Progenitor cell of endocrine pancreas (in vitro differentiated cells): ENCODE measurements at regions not wholly inside any gene's neighbourhood (a gene's known extent, or its start where the extent isn't known, plus 50 kb on each side); places are given as distances from the start of the nearest gene placed in this dataset.
"Not testable (repeated sequence)": the region's sequence is repeated elsewhere in the genome, so short reads cannot be mapped to it uniquely, and the experiment has no call there.

ENCODE experiments used
- DNase-seq: peaks from one replicate; pipeline ENCODE4 v3.0.0; 2021; ENCODE audit warnings: low spot score; ENCODE audit not compliant: unreplicated experiment
- H3K27ac Mint-ChIP-seq: 2 replicates; pipeline ENCODE4 v1.8.0; 2021; ENCODE audit warnings: mild to moderate bottlenecking, moderate library complexity, mixed read lengths
- H3K27me3 Mint-ChIP-seq: 2 replicates; pipeline ENCODE4 v1.8.0; 2021; ENCODE audit warnings: mixed read lengths
- H3K36me3 Mint-ChIP-seq: 2 replicates; pipeline ENCODE4 v1.8.0; 2022; ENCODE audit warnings: mixed read lengths; ENCODE audit not compliant: insufficient read depth
- H3K4me1 Mint-ChIP-seq: 2 replicates; pipeline ENCODE4 v1.8.0; 2021; ENCODE audit warnings: low read depth, mixed read lengths
- H3K4me3 Mint-ChIP-seq: 2 replicates; pipeline ENCODE4 v1.8.0; 2021; ENCODE audit warnings: low read depth, mild to moderate bottlenecking, moderate library complexity, mixed read lengths
- H3K9me3 Mint-ChIP-seq: 2 replicates; pipeline ENCODE4 v1.8.0; 2021; ENCODE audit warnings: low read depth, mixed read lengths
- TF ChIP-seq, protein P1 (sequence below): fragments of 200-600 bp; sonication (generic); IDR thresholded peaks from one replicate; pipeline ENCODE4 v1.5.0; 2021; ENCODE audit warnings: antibody characterized with exemption, mild to moderate bottlenecking; ENCODE audit not compliant: unreplicated experiment

DNA sequence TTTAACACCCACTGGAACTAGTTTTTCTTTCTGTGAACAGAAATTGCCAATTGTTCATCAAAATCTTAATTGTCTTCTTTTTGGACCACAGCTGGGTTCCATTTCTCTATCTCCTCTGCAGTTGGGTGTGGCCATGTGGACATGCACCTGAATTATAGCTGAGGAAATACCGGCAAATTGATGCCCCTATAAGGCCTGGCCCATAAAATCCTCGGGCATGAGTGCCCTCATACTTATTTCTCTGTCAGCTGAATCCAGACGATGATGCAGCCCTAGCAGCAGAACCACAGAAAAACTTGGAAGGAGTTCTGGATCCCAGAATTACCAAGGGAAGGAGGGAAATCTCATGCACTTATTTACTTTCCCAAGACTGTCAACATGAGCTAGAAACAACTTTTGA lies 249.0 kb downstream of the CYRIA start:
- H3K27me3 Mint-ChIP-seq: peaks cover 22% of the 10 kb centered on the region
- H3K4me3 Mint-ChIP-seq: no peak overlapping the region
- H3K36me3 Mint-ChIP-seq: peaks cover 3% of the 10 kb centered on the region

DNA sequence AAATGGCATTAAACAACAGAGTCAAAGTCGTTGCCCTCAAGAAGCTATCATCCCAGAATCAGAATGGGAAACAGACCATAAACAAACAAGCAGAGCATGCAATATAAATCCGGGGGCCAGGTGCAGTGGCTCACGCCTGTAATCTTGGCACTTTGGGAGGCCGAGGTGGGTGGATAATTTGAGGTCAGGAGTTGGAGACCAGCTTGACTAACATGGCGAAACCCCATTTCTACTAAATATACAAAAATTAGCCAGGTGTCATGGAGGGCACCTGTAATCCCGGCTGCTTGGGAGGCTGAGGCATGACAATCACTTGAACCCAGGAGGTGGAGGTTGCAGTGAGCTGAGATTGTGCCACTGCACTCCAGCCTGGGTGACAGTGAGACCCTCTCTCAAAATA lies 249.8 kb downstream of the CYRIA start:
- not testable (repeated sequence) for H3K27ac Mint-ChIP-seq, H3K9me3 Mint-ChIP-seq, DNase-seq, H3K4me3 Mint-ChIP-seq, H3K36me3 Mint-ChIP-seq
- Mint-ChIP-seq H3K27me3 (peaks cover 29% of the 10 kb centered on the region), H3K4me1 (peaks cover 13% of the 10 kb centered on the region)

More for the DNA sequence above, 249.0 kb downstream of the CYRIA start:
- peaks cover 13% of the 10 kb centered on the region for H3K4me1 Mint-ChIP-seq
- H3K27ac Mint-ChIP-seq: no peak overlapping the region
- no peak for DNase-seq
- H3K9me3 Mint-ChIP-seq: peaks cover 4% of the 10 kb centered on the region
- TF ChIP-seq, protein P1, sequence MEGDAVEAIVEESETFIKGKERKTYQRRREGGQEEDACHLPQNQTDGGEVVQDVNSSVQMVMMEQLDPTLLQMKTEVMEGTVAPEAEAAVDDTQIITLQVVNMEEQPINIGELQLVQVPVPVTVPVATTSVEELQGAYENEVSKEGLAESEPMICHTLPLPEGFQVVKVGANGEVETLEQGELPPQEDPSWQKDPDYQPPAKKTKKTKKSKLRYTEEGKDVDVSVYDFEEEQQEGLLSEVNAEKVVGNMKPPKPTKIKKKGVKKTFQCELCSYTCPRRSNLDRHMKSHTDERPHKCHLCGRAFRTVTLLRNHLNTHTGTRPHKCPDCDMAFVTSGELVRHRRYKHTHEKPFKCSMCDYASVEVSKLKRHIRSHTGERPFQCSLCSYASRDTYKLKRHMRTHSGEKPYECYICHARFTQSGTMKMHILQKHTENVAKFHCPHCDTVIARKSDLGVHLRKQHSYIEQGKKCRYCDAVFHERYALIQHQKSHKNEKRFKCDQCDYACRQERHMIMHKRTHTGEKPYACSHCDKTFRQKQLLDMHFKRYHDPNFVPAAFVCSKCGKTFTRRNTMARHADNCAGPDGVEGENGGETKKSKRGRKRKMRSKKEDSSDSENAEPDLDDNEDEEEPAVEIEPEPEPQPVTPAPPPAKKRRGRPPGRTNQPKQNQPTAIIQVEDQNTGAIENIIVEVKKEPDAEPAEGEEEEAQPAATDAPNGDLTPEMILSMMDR: no peak

DNA sequence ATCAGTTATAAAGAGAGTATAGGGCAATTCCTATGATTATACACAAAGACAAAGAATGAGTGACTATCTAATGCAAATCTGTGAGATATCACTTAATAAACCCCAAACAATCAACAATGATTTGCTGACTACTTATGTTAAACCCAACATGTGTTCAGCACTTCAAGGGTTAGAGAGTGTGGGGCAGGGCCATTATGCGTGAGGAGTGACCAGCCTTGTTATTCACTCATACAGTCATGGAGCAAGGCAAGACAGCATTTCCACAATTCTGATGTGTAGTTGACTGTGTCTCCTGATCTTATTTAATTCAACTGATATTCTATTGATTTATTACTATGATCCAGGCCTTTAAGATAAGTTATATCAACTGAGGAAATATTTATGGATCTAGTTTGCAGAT lies 251.7 kb downstream of the CYRIA start:
- H3K27me3 Mint-ChIP-seq: peaks cover 19% of the 10 kb centered on the region
- peaks cover 3% of the 10 kb centered on the region for H3K36me3 Mint-ChIP-seq
- peaks cover 13% of the 10 kb centered on the region for H3K4me1 Mint-ChIP-seq
- no peak overlapping the region for H3K27ac Mint-ChIP-seq
- TF ChIP-seq, protein P1: no peak
- no peak overlapping the region for H3K4me3 Mint-ChIP-seq
- DNase-seq: no peak
- H3K9me3 Mint-ChIP-seq: peaks cover 10% of the 10 kb centered on the region

DNA sequence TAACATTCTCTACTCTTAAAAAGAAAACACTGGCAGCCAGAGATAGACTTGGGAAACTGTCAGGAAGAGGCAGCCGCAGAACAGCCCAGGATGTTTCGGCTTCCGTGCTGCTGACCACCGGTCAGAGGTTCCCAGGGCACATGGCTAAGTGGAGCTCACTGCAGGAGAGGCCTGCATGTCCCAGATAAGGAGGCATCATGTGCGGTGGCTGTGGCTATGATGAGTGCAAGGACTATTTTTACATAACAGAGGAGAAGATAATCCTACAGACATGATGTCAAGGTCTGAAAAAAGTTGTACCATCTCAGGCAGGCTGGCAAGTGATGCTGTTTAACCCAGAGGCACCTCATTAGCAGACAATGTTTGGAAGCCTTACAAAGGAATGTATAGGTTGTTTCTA lies 252.3 kb downstream of the CYRIA start:
- TF ChIP-seq, protein P1: no peak
- H3K9me3 Mint-ChIP-seq: peaks cover 10% of the 10 kb centered on the region
- H3K4me1 Mint-ChIP-seq: peaks cover 15% of the 10 kb centered on the region
- H3K4me3 Mint-ChIP-seq: no peak overlapping the region
- no peak for DNase-seq
- H3K27me3 Mint-ChIP-seq: peaks cover 15% of the 10 kb centered on the region
- peaks cover 3% of the 10 kb centered on the region for H3K36me3 Mint-ChIP-seq
- H3K27ac Mint-ChIP-seq: no peak overlapping the region

DNA sequence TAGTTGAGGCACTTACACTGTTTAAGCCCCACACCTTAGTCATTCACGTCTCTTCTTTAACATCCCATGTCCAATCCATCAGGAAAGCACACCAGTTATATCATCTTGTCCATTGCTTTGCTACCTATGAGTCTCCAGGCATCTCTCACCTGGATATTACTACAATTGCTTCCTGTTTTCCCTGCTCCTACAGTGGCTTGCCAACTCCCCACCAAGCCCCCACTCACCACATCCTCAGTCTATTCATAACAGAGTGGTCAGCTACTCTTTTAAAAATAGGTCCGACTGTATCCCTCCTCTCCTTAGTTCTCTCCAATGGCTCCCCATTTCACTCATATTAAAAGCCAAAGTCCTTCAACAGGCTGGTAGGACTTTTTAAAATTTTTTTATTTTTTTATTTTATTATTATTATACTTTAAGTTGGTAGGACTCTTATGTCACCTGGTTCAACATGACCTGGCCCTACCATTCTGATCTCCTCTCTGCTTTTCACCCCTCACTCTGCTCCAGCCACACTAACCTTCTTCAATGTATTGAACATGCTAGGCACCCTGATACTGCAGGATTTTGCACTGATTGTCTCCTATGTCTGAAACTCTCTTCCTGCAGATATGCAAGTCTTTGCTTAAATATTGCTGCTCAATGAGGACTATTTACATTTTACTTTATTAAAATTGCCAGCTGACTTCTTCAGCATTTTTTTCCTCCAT lies 253.2 kb downstream of the CYRIA start:
- H3K4me1 Mint-ChIP-seq: peaks cover 15% of the 10 kb centered on the region
- H3K27ac Mint-ChIP-seq: no peak overlapping the region
- H3K9me3 Mint-ChIP-seq: peaks cover 10% of the 10 kb centered on the region
- no peak for DNase-seq
- H3K36me3 Mint-ChIP-seq: peaks cover 3% of the 10 kb centered on the region
- TF ChIP-seq, protein P1: no peak
- H3K27me3 Mint-ChIP-seq: peaks cover 15% of the 10 kb centered on the region
- H3K4me3 Mint-ChIP-seq: no peak overlapping the region

DNA sequence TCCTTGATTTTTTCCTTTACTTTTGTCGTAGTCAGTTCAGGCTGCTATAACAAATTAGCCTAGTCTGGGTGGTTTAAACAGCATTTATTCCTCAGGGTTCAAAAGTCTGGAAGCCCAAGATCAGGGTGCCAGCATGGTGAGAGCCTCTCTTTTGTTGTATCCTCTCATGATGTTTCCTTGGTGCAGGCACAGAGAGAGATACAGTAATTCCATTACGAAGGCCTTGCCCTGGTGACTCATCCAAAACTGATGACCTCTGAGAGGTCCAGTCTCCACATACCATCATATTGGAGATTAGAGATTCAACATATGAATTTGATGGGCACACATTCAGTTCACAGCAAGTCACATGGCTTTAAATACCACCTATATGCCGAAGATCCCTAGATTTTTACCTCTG lies 253.8 kb downstream of the CYRIA start:
- H3K27ac Mint-ChIP-seq: no peak overlapping the region
- DNase-seq: no peak
- H3K4me3 Mint-ChIP-seq: no peak overlapping the region

More for the DNA sequence above, 253.8 kb downstream of the CYRIA start:
- TF ChIP-seq, protein P1: no peak
- Mint-ChIP-seq H3K9me3 (peaks cover 10% of the 10 kb centered on the region), H3K27me3 (peaks cover 13% of the 10 kb centered on the region), H3K36me3 (peaks cover 3% of the 10 kb centered on the region), H3K4me1 (peaks cover 17% of the 10 kb centered on the region)
